Activated B cell treated with CpG ODN at 0.5 μM for 24 hours (primary cell): ENCODE measurements at regions not wholly inside any gene's neighbourhood (a gene's known extent, or its start where the extent isn't known, plus 50 kb on each side); places are given as distances from the start of the nearest gene placed in this dataset.

Experiments
- ATAC-seq: fragments of 200-7000 bp; cut with Tn5 transposase; one replicate; pipeline ENCODE4 v1.10.0; 2021; ENCODE audit warnings: low read depth, mild to moderate bottlenecking, moderate library complexity
- CTCF ChIA-PET: fragments of 350-600 bp; sonication (Branson Sonifier 250); formaldehyde crosslinking; loops from one replicate; lab custom pipeline; 2021; ENCODE audit warnings: antibody characterized with exemption; lab: Charles Lee
- POLR2A ChIA-PET: fragments of 350-600 bp; sonication (Branson Sonifier 250); formaldehyde crosslinking; loops from one replicate; lab custom pipeline; 2021; ENCODE audit warnings: antibody characterized with exemption; lab: Charles Lee
- DNase-seq: peaks from one replicate; pipeline ENCODE4 v3.0.0; 2022
- H3K27ac Mint-ChIP-seq: one replicate; pipeline ENCODE4 v1.8.0; 2020; ENCODE audit warnings: mixed read lengths
- H3K27me3 Mint-ChIP-seq: one replicate; pipeline ENCODE4 v1.8.0; 2021; ENCODE audit warnings: mixed read lengths
- H3K36me3 Mint-ChIP-seq: one replicate; pipeline ENCODE4 v1.8.0; 2021; ENCODE audit warnings: low read depth, mixed read lengths
- H3K4me1 Mint-ChIP-seq: one replicate; pipeline ENCODE4 v1.8.0; 2021; ENCODE audit warnings: mixed read lengths
- H3K4me3 Mint-ChIP-seq: one replicate; pipeline ENCODE4 v1.8.0; 2020; ENCODE audit warnings: mild to moderate bottlenecking, mixed read lengths
- H3K9me3 Mint-ChIP-seq: one replicate; pipeline ENCODE4 v1.8.0; 2020; ENCODE audit warnings: mixed read lengths
- intact Hi-C: fragments of 100-400 bp; cut with micrococcal nuclease; formaldehyde crosslinking; loops from one replicate; pipeline ENCODE4 v1.15.1; 2024
- TF ChIP-seq, protein P1 (sequence below): fragments of 200-600 bp; IDR thresholded peaks from one replicate; pipeline ENCODE4 v1.8.0; 2022; ENCODE audit warnings: antibody characterized with exemption, mild to moderate bottlenecking

DNA sequence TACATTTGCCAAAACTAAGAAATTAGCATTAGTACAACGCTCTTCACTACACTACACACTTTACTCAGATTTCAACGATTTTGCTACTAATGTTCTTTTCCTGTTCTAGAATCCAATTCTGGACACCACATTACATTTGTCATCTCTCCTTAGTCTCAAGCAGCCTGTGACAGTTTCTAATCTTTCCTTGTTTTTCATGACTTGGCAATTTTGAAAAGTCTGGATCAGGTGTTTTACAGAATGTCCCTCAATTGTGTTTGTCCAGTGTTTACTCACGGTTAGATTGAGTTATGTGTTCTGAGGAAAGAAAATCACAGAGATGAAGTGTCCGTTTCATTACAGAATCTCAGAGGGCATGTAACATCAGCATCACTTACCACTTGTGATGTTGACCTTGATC is 372.6 kb downstream of the TFAP2A start:
- DNase-seq (no peak), ATAC-seq (no peak)
- H3K27me3 Mint-ChIP-seq: no peaks in the 10 kb centered on the region
- CTCF ChIA-PET: no interaction called here
- TF ChIP-seq, protein P1, sequence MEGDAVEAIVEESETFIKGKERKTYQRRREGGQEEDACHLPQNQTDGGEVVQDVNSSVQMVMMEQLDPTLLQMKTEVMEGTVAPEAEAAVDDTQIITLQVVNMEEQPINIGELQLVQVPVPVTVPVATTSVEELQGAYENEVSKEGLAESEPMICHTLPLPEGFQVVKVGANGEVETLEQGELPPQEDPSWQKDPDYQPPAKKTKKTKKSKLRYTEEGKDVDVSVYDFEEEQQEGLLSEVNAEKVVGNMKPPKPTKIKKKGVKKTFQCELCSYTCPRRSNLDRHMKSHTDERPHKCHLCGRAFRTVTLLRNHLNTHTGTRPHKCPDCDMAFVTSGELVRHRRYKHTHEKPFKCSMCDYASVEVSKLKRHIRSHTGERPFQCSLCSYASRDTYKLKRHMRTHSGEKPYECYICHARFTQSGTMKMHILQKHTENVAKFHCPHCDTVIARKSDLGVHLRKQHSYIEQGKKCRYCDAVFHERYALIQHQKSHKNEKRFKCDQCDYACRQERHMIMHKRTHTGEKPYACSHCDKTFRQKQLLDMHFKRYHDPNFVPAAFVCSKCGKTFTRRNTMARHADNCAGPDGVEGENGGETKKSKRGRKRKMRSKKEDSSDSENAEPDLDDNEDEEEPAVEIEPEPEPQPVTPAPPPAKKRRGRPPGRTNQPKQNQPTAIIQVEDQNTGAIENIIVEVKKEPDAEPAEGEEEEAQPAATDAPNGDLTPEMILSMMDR: no peak
- H3K9me3 Mint-ChIP-seq: peaks cover 1% of the 10 kb centered on the region
- intact Hi-C loops: no loop called here
- H3K4me3 Mint-ChIP-seq: no peak overlapping the region
- POLR2A ChIA-PET: no interaction called here
- no peak overlapping the region for H3K27ac Mint-ChIP-seq
- no peaks in the 10 kb centered on the region for H3K36me3 Mint-ChIP-seq
- H3K4me1 Mint-ChIP-seq: no peaks in the 10 kb centered on the region

DNA sequence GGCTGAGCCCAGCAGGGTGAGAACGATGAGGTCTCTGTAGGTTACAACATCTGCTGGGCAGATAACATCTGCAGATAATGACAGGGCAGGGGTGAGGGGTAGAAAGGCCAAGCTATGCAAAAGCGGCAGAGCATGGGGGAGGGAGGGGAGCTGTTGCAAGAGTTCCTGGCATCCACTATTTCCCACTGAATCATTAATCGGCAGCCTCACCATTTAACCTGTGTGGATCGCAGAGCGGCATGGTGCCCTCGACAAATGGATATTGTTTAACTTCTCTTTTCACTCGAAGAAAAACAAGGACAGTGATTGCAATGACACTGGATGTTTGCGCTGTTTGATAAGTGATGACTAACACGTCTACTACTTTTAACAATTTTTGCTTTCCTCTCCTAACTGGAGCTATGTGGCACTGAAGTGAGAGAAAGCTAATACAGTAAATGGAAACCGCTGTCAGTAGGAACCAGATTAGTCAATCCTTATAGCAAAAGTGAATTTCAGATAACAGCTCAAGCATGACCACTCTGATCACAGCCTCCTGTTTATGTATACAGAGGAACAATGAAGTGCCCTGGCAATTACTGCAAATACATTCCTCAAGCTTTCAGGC is 381.5 kb downstream of the TFAP2A start:
- CTCF ChIA-PET: interaction anchor here (0.6 kb wide), 1 partner anchor 8 kb away, joined by 3 read pairs; no protein-coding TSS in a partner anchor
- POLR2A ChIA-PET: no interaction called here
- no peak overlapping the region for H3K27ac Mint-ChIP-seq
- ATAC-seq (no peak), DNase-seq (no peak)
- intact Hi-C loops: loop anchor here (10.0 kb wide), 1 partner anchor 401 kb away; no protein-coding TSS in a partner anchor
- no peaks in the 10 kb centered on the region for H3K4me1 Mint-ChIP-seq
- H3K36me3 Mint-ChIP-seq: no peaks in the 10 kb centered on the region
- no peak overlapping the region for H3K4me3 Mint-ChIP-seq
- H3K9me3 Mint-ChIP-seq: peaks cover 2% of the 10 kb centered on the region
- H3K27me3 Mint-ChIP-seq: no peaks in the 10 kb centered on the region
- TF ChIP-seq, protein P1: no peak

DNA sequence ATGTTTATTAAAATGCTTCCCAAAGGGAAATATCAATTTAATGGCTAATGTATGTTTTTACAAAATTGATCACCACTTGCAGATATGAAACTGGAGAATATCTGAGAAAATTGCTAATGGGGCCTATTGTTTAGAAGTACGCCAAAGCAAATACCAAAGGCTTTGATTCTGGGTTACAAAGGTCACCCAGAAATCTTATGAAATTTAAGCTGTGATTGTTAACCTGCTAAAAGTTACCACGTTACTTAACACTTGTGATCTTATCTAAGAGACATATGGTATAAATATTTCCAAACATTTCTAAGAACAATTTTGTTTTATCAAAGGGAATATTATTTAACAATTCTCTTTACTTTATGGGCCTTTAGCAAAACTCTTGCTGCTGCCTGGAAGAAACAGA is 383.3 kb downstream of the TFAP2A start:
- H3K4me3 Mint-ChIP-seq: no peak overlapping the region
- no peak for DNase-seq
- peaks cover 2% of the 10 kb centered on the region for H3K9me3 Mint-ChIP-seq
- ChIA-PET POLR2A (no interaction called here), CTCF (no interaction called here)
- TF ChIP-seq, protein P1: no peak
- no peaks in the 10 kb centered on the region for H3K27me3 Mint-ChIP-seq
- no peaks in the 10 kb centered on the region for H3K4me1 Mint-ChIP-seq
- no peaks in the 10 kb centered on the region for H3K36me3 Mint-ChIP-seq
- ATAC-seq: no peak
- intact Hi-C loops: loop anchor here (10.0 kb wide), 1 partner anchor 403 kb away; no protein-coding TSS in a partner anchor
- H3K27ac Mint-ChIP-seq: no peak overlapping the region

DNA sequence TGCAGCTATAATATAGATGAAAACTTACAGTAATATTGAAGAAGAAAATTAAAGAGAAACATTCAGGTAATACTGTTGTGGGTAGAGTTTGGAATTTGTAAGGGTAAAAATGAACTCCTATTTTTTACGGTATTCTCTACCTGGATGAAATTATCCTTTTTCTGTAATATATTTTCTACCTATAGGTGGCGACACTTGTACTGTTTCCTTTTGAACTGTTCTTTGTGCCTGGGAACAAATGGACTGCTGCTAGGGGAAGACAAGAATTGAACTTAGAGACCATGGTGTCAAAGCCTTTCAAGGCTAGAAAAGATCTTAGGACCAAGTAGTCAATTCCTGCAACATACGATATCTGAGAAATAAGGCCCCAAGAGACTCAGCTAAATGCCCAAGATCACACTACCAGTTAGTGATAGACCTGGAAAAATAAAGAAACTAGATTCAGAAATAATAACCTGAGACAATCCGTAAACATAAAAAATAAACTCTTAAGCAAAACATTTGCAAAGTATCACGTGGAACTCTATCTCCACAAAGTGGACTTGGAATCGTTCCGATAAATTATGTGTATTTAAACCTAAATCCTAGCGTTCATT is 383.8 kb downstream of the TFAP2A start:
- no peak for ATAC-seq
- H3K36me3 Mint-ChIP-seq: no peaks in the 10 kb centered on the region
- TF ChIP-seq, protein P1: no peak
- POLR2A ChIA-PET: no interaction called here
- H3K4me3 Mint-ChIP-seq: no peak overlapping the region
- H3K4me1 Mint-ChIP-seq: no peaks in the 10 kb centered on the region
- no peaks in the 10 kb centered on the region for H3K27me3 Mint-ChIP-seq
- H3K27ac Mint-ChIP-seq: no peak overlapping the region
- CTCF ChIA-PET: no interaction called here
- DNase-seq: no peak
- peaks cover 2% of the 10 kb centered on the region for H3K9me3 Mint-ChIP-seq
- intact Hi-C loops: loop anchor here (10.0 kb wide), 1 partner anchor 404 kb away; no protein-coding TSS in a partner anchor

DNA sequence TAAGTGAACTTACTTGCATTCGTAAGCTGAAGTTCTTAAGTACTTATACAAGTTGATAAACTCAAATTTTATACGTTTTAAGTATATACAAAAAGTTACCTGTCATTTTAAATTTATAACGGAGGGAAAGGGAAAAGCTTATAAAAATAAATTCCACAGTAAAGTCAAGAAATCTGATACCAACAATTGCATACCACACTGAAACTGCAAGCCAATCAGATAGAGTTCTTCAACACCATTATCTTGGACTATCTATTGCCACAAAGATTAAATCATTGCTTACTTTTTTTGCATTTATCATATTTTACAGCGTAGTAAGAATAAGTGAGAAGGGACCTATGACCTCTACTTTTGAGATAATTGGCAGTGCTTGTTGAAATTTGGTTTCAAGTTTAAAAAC is 386.7 kb downstream of the TFAP2A start:
- intact Hi-C loops: no loop called here
- H3K9me3 Mint-ChIP-seq: peaks cover 2% of the 10 kb centered on the region
- ATAC-seq: no peak
- ChIA-PET CTCF (no interaction called here), POLR2A (no interaction called here)
- no peaks in the 10 kb centered on the region for H3K27me3 Mint-ChIP-seq
- H3K4me3 Mint-ChIP-seq: no peak overlapping the region
- no peaks in the 10 kb centered on the region for H3K4me1 Mint-ChIP-seq
- no peak for DNase-seq
- H3K27ac Mint-ChIP-seq: no peak overlapping the region
- H3K36me3 Mint-ChIP-seq: no peaks in the 10 kb centered on the region
- TF ChIP-seq, protein P1: no peak
